Testis (tissue), 2 donors: ENCODE measurements at regions not wholly inside any gene's neighbourhood (a gene's known extent, or its start where the extent isn't known, plus 50 kb on each side); places are given as distances from the start of the nearest gene placed in this dataset.

Experiments used
- CTCF ChIP-seq, 3 experiments: fragments of 450-650 bp in 2 of 3; fragments of 200-600 bp in 1 of 3; sonication (generic) in 1 of 3; IDR thresholded peaks; one replicate each; pipeline ENCODE4 v1.5.1; 2016 to 2019; ENCODE audit warnings: antibody characterized with exemption in 3 of 3, mild to moderate bottlenecking in 2 of 3, moderate library complexity in 1 of 3
- POLR2A ChIP-seq: fragments of 450-650 bp; IDR thresholded peaks from one replicate; pipeline ENCODE4 v1.6.1; 2017; ENCODE audit warnings: antibody characterized with exemption, mild to moderate bottlenecking, moderate library complexity

GRCh38 chr22:27397036-27397953 is 404.3 kb downstream of the MN1 start:
- TF ChIP-seq POLR2A (no peak), CTCF (IDR thresholded peaks at IDR 0.05) (no peak)
